Astrocyte of the cerebellum (primary cell): ENCODE measurements at regions not wholly inside any gene's neighbourhood (a gene's known extent, or its start where the extent isn't known, plus 50 kb on each side); places are given as distances from the start of the nearest gene placed in this dataset.

Experiments used
- DNase-seq: peaks from one replicate; pipeline ENCODE4 v3.0.0-alpha.2; 2011; ENCODE audit warnings: low read depth
- H3K4me3 ChIP-seq: 2 replicates; pipeline ENCODE4 v1.5.1; 2011; ENCODE audit warnings: mild to moderate bottlenecking, low read depth, low read length, moderate library complexity
- in situ Hi-C: cut with HindIII; loops from 2 replicates; pipeline ENCODE4 v1.10.0; 2017; ENCODE audit warnings: low sequenced_read_pairs
- TF ChIP-seq, protein P1 (sequence below): IDR thresholded peaks from 2 replicates; pipeline ENCODE4 v1.5.1; 2012; ENCODE audit warnings: low read length, low read depth, moderate library complexity, mild to moderate bottlenecking; ENCODE audit errors: missing control alignments

DNA sequence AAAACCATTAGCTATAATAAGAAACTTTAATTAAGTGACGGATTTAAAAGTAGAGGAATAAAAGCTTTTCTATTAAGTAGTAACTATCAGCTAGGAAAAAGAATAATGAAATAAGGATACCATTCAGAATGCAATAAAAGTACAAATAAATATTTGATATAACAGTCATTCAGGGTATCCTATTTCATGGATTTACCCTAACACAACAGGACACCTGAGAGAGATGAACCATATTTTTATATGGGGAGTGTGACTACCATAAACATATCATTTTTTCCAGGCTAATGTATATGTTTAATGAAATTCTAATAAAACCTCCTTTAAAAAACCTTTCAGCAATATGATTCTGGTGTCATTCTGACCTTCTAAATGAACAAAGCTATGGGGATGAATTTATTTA, 393.8 kb downstream of the SNAPC1 start:
- DNase-seq = no peak
- in situ Hi-C loops = loop anchor here (10.0 kb wide), 1 partner anchor 889 kb away; the partner anchor contains the start of gene KCNH5
- H3K4me3 ChIP-seq = no peak overlapping the region
- TF ChIP-seq, protein P1, sequence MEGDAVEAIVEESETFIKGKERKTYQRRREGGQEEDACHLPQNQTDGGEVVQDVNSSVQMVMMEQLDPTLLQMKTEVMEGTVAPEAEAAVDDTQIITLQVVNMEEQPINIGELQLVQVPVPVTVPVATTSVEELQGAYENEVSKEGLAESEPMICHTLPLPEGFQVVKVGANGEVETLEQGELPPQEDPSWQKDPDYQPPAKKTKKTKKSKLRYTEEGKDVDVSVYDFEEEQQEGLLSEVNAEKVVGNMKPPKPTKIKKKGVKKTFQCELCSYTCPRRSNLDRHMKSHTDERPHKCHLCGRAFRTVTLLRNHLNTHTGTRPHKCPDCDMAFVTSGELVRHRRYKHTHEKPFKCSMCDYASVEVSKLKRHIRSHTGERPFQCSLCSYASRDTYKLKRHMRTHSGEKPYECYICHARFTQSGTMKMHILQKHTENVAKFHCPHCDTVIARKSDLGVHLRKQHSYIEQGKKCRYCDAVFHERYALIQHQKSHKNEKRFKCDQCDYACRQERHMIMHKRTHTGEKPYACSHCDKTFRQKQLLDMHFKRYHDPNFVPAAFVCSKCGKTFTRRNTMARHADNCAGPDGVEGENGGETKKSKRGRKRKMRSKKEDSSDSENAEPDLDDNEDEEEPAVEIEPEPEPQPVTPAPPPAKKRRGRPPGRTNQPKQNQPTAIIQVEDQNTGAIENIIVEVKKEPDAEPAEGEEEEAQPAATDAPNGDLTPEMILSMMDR = no peak

DNA sequence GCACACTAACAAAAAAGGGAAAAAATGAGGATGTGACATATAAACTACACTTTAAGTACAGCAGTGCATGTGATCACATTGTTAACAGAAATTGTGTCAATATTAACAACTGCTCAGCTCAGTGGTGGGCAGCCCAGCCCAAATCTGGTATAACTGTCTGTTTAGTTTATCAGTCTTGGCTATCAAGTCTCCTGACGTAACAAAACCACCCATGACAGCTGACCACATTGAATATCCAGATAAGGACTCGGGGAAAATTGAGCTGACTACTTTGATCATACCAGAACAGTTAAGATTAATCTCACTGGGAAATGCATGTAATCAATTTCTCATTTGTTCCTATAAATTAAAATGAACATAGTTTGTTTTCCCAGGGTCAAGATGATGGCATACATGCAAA, 396.6 kb downstream of the SNAPC1 start:
- TF ChIP-seq, protein P1 = no peak
- DNase-seq = no peak
- in situ Hi-C loops = loop anchor here (10.0 kb wide), 1 partner anchor 886 kb away; the partner anchor contains the start of gene KCNH5
- H3K4me3 ChIP-seq = no peak overlapping the region

DNA sequence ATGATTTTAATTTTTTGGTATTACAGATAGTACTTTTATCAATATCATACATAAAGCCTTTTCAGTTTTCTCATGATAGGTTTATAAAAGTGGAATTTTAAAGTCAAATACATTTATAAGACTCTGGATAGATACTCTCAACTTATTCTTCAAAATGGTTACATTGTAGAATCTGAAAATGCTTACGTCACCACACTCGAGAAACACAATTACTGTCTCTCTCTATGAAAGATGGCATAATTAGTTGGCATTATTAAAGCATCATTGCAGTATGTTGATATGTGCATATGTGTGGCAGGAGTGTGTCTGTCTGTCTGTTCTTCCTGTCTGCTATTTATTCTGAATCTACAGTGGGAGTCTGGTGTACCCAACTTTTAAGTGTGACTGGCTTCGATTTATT, 397.1 kb downstream of the SNAPC1 start:
- TF ChIP-seq, protein P1 = no peak
- no peak overlapping the region for H3K4me3 ChIP-seq
- in situ Hi-C loops = loop anchor here (10.0 kb wide), 1 partner anchor 885 kb away; the partner anchor contains the start of gene KCNH5
- DNase-seq = no peak

DNA sequence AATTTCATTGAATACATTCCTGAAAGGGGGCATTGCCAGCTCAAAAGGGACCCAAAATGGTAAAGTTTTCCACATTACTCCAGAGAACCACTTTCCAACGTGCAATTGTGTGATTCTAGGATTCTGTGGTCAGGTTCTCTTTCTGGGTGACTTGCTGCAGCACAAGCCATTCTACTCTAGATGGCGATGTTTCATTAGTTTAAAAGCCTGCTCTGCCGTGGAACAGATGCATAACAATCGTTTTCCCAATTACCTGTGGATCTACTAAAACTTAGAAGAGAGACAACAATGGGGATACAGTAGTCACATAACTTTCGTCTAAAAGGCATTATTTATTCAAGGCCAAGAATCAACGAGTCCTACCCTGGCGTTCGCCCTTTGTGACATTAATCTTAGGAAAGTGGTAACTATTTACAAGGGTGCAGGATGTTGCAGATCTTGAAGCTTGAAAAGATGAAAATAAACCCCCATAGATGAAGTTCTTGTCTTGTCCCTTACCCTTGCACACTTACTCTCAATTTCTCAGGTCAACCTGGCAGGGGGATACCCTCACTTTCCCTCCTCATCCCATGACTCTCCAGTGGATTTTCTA, 400.9 kb downstream of the SNAPC1 start:
- no peak overlapping the region for H3K4me3 ChIP-seq
- in situ Hi-C loops = no loop called here
- TF ChIP-seq, protein P1 = peak; percentile 90
- peak; percentile 27 for DNase-seq

DNA sequence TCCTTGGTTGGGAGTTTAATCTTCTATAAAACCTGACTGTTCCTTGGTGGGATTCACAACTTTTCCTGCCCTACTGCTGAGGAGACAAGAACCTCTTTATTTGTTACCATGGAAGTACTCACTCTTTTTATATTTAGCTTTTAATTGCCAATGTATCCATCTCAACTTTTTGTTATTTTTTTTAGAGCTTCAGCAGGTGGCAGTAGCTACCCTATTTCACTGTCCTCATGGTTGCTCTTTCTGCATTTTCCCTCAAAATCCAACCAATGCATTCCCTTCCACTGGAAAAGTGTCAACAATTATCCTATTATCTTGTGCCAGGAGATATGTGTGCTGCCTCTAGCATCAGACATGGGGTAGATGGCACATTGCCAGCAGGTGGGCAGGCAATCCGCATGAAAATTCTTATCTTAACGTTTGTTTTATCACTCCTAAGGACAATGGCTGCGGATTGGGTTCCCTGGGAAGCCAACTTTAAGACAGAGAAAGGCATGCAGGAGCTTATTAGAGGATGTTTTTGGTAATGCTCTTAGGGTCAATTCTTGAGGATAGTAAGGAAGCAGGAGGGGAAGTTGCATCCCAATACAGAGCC, 406.4 kb downstream of the SNAPC1 start:
- in situ Hi-C loops = no loop called here
- TF ChIP-seq, protein P1 = no peak
- H3K4me3 ChIP-seq = no peak overlapping the region
- no peak for DNase-seq

DNA sequence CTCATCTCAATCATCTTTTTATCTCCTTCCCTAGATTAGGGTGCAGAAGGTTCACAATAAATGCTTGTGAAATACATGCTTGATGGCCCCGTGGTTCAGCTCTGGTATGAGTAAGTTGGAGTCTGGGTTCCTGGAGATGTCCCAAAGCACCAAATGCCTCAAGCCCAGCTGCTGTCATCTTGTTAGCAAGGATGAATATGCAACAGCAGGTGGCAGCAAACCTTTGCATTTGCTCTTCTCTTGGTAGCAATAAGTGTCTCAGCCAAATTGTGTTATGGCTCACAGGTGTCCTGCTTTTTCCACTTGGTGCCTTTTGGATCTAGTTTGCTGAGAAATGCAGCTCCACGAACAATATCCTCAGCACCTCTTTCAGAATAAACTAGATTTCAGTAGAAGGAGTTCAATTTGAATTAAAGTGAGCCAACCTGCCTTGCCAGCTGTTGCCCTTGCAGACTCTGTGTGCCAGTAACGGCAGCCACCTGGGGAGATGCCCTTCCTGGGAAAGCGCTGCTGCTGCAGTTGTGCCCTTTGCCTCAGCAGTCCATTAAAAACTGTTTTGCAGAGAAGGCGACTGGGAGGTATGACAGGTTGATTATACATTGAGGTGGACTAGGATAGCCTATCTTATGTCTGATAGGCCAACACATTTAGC, 417.3 kb downstream of the SNAPC1 start:
- TF ChIP-seq, protein P1 = peak; percentile 74
- peak; percentile 88 for DNase-seq
- in situ Hi-C loops = no loop called here
- no peak overlapping the region for H3K4me3 ChIP-seq
